ENCODE measurements at regions not wholly inside any gene's neighbourhood (a gene's known extent, or its start where the extent isn't known, plus 50 kb on each side); places are given as distances from the start of the nearest gene placed in this dataset.

DNA sequence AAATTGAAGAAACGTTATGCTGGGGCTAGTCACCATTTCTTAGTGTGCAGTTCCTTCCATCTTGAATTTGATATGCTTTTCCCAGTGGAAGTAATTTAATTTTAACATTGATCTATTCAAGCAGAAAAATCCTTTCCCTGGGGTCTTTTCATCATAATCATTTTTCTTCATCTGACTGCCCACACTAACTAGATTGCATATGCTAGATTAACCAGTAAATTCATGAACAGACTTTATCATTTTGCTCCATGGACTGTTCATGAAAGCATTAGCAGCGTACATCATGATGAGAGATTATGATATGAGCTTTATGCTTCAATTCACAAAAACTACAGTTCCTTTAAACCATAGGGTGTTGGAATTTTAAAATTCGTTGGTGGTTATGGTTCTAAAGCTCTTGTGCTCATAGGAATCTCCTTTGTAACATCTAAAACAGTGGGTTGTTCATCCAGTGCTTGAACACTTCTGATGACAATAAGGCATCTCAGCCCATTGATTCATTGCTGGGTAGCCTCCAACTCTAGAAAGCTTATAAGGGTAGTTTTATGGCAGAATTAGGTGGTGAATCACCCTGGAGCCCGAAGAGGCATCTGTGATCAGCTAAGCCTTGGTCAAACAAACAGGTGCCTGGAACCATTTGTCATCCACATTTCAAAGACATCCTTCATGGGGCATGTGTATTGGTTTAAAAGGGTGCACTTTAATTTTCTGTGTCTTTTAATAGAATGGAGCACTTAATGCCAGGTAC, 77.2 kb upstream of the NDUFV2 start:
- Histone ChIP-seq H3K79me1 (ENCODE audit: low read depth, low read length) (no peaks in the 10 kb centered on the region), H3K14ac (ENCODE audit: insufficient read length) (no peak overlapping the region), H4K5ac (ENCODE audit: insufficient read length, low read depth, low read length) (no peak overlapping the region), H3K4me1 (replicated peaks in 1 of 4; ENCODE audit: control insufficient read depth in 3 of 4, insufficient read depth in 4 of 4, low read length in 3 of 4) (peaks cover 0 to 2% (median 2%) of the 10 kb centered on the region in 4 experiments; a peak in 4 of 7 replicates), H3K36me3 (ENCODE audit: control insufficient read depth in 2 of 4, insufficient read depth in 4 of 4, low read length in 3 of 4) (no peaks in the 10 kb centered on the region), H2BK20ac (ENCODE audit: low read length) (no peak overlapping the region), H2AK5ac (ENCODE audit: low read depth, low read length) (no peak overlapping the region), H3K27me3 (replicated peaks in 1 of 4; ENCODE audit: control insufficient read depth in 3 of 4, extremely low read depth in 1 of 4, insufficient read depth in 3 of 4, low read length in 3 of 4) (no peaks in the 10 kb centered on the region), H2BK5ac (ENCODE audit: low read depth, low read length) (no peak overlapping the region), H3K27ac (ENCODE audit: low read depth, low read length) (no peak overlapping the region), H3K18ac (ENCODE audit: extremely low read depth, low read length) (no peak overlapping the region), H4K91ac (replicated peaks; ENCODE audit: insufficient read length, low read length) (no peak overlapping the region), H3K9ac (replicated peaks in 1 of 4; ENCODE audit: extremely low read depth in 1 of 4, low read depth in 3 of 4, low read length in 3 of 4) (no peak overlapping the region), H3K56ac (replicated peaks; ENCODE audit: insufficient read length, low read depth, low read length) (no peak overlapping the region), H4K8ac (ENCODE audit: extremely low read depth, insufficient read depth, low read length) (no peak overlapping the region), H3K23me2 (ENCODE audit: low read depth, low read length) (0 out of 2 replicates have a peak, but pooled peaks cover 2% of the 10 kb centered on the region), H3K4me2 (ENCODE audit: insufficient read depth in 1 of 2, low read depth in 2 of 2, low read length in 2 of 2) (no peak overlapping the region), H2BK15ac (ENCODE audit: low read length) (no peak overlapping the region), H3K23ac (ENCODE audit: insufficient read length) (no peak overlapping the region), H2AFZ (ENCODE audit: low read length) (no peak overlapping the region), H3K9me3 (ENCODE audit: insufficient read depth in 2 of 2, low read depth in 1 of 2, low read length in 1 of 2) (no peaks in the 10 kb centered on the region; a peak in 1 of 4 replicates), H2BK120ac (replicated peaks; ENCODE audit: low read depth, low read length) (no peak overlapping the region), H3K79me2 (ENCODE audit: control insufficient read depth in 1 of 2, insufficient read depth in 2 of 2, low read length in 2 of 2) (no peaks in the 10 kb centered on the region), H4K20me1 (replicated peaks in 1 of 2; ENCODE audit: control insufficient read depth in 1 of 2, insufficient read depth in 2 of 2, low read length in 2 of 2) (no peaks in the 10 kb centered on the region), H2BK12ac (ENCODE audit: low read depth, low read length) (no peak overlapping the region), H3K4me3 (ENCODE audit: extremely low read depth in 1 of 4, insufficient read depth in 2 of 4, low read depth in 3 of 4, low read length in 4 of 4) (no peak overlapping the region), H3K4ac (replicated peaks; ENCODE audit: insufficient read length, low read depth, low read length) (no peak overlapping the region)
- POLR2A ChIA-PET (ENCODE audit: partially characterized antibody) = no interaction called here
- FAIRE-seq = no peak
- CTCF ChIA-PET (ENCODE audit: partially characterized antibody) = interaction anchor here (0.8 kb wide), 1 partner anchor 366 kb away, joined by 3 read pairs; no protein-coding TSS in a partner anchor
- DNase-seq (ENCODE audit: low read depth in 1 of 2, low spot score in 2 of 2) = no peak
- 60% methylated on average over 4 of the region's 4 CpGs; no CpG with 5 or more reads in 1 of the 2 experiments for WGBS, 2 experiments (ENCODE audit: extremely low coverage in 1 of 2, insufficient coverage in 1 of 2, insufficient read length in 1 of 2, insufficient replicate concordance in 2 of 2, low coverage in 1 of 2, low lambda C conversion rate in 2 of 2, missing lambda C conversion rate in 1 of 2)
- TF ChIP-seq JUND (IDR thresholded peaks at IDR 0.05; ENCODE audit: low read length) (no peak), BRCA1 (IDR thresholded peaks at IDR 0.05; ENCODE audit: low read depth, low read length) (no peak), CTCF (IDR thresholded peaks at IDR 0.05; ENCODE audit: control extremely low read depth in 1 of 3, insufficient read depth in 1 of 3, low read depth in 1 of 3, low read length in 3 of 3) (no peak), SP1 (IDR thresholded peaks at IDR 0.05; ENCODE audit: low read depth, low read length) (no peak), RXRA (IDR thresholded peaks at IDR 0.05; ENCODE audit: insufficient read depth, low read depth, low read length) (no peak), E2F6 (IDR thresholded peaks at IDR 0.05) (no peak), BCL11A (IDR thresholded peaks at IDR 0.05; ENCODE audit: low read depth in 2 of 2, low read length in 2 of 2) (no peak), SUZ12 (IDR thresholded peaks at IDR 0.05; ENCODE audit: low read length) (no peak)

Data from H1 (cell line).